DOHH2 (cell line): ENCODE measurements at regions not wholly inside any gene's neighbourhood (a gene's known extent, or its start where the extent isn't known, plus 50 kb on each side); places are given as distances from the start of the nearest gene placed in this dataset.

Source experiments
- H3F3A ChIP-seq: fragments of 200-600 bp; sonication (generic), shearing (Covaris generic); 2 replicates; pipeline ENCODE4 v1.6.0; 2016; ENCODE audit warnings: antibody characterized with exemption, mild to moderate bottlenecking; ENCODE audit not compliant: control insufficient read depth, insufficient read depth
- H3K27ac ChIP-seq: fragments of 200-600 bp; sonication (generic); 2 replicates; pipeline ENCODE4 v1.5.1; 2014; ENCODE audit warnings: low read depth, mild to moderate bottlenecking, low read length, moderate library complexity
- H3K27me3 ChIP-seq: fragments of 200-600 bp; sonication (generic); 2 replicates; pipeline ENCODE4 v1.6.1; 2014; ENCODE audit warnings: mild to moderate bottlenecking, low read length, mixed read lengths; ENCODE audit not compliant: control insufficient read depth
- H3K36me3 ChIP-seq: fragments of 200-600 bp; sonication (generic); 2 replicates; pipeline ENCODE4 v1.6.1; 2014; ENCODE audit warnings: mild to moderate bottlenecking, low read length, moderate library complexity, mixed read lengths; ENCODE audit not compliant: control insufficient read depth
- H3K4me1 ChIP-seq: fragments of 200-600 bp; sonication (generic); 2 replicates; pipeline ENCODE4 v1.6.1; 2014; ENCODE audit warnings: mild to moderate bottlenecking, low read length, mixed read lengths; ENCODE audit not compliant: control insufficient read depth
- H3K4me2 ChIP-seq: fragments of 200-600 bp; sonication (generic); 2 replicates; pipeline ENCODE4 v1.6.0; 2014; ENCODE audit warnings: mild to moderate bottlenecking, low read length, moderate library complexity
- H3K4me3 ChIP-seq: fragments of 200-600 bp; sonication (generic); 2 replicates; pipeline ENCODE4 v1.5.1; 2014; ENCODE audit warnings: mild to moderate bottlenecking, low read length, mixed read lengths
- H3K79me2 ChIP-seq: fragments of 200-600 bp; sonication (generic); 2 replicates; pipeline ENCODE4 v1.6.1; 2014; ENCODE audit warnings: mild to moderate bottlenecking, low read length, mixed read lengths; ENCODE audit not compliant: control insufficient read depth
- H3K9me2 ChIP-seq: fragments of 200-600 bp; sonication (generic); replicated peaks from 2 replicates; pipeline ENCODE4 v1.6.1; 2014; ENCODE audit warnings: mild to moderate bottlenecking, low read length, mixed read lengths; ENCODE audit not compliant: control insufficient read depth
- H3K9me3 ChIP-seq: fragments of 200-600 bp; sonication (generic); 2 replicates; pipeline ENCODE4 v1.6.1; 2014; ENCODE audit warnings: antibody characterized with exemption, low read length, mixed read lengths; ENCODE audit not compliant: control insufficient read depth, insufficient read depth
- H4K20me1 ChIP-seq: fragments of 200-600 bp; sonication (generic); 2 replicates; pipeline ENCODE4 v1.6.0; 2014; ENCODE audit warnings: low read depth, mild to moderate bottlenecking, antibody characterized with exemption, low read length, moderate library complexity; ENCODE audit not compliant: control insufficient read depth, insufficient read depth
- CTCF ChIP-seq: fragments of 200-600 bp; sonication (generic); IDR thresholded peaks from one replicate; pipeline ENCODE4 v1.5.1; 2014; ENCODE audit warnings: antibody characterized with exemption, mild to moderate bottlenecking, low read depth, low read length; ENCODE audit not compliant: poor library complexity, severe bottlenecking
- EZH2phosphoT487 ChIP-seq: fragments of 200-600 bp; sonication (generic); IDR thresholded peaks from 2 replicates; pipeline ENCODE4 v1.6.1; 2017; ENCODE audit warnings: borderline replicate concordance, mild to moderate bottlenecking, antibody characterized with exemption, low read length, moderate library complexity, mixed read lengths

GRCh38 chr14:84125676-84126075 lies 1404.3 kb upstream of the FLRT2 start:
- Histone ChIP-seq H3K27ac (no peak overlapping the region), H3K4me2 (no peak overlapping the region), H4K20me1 (no peaks in the 10 kb centered on the region), H3K9me3 (no peaks in the 10 kb centered on the region), H3K4me3 (no peak overlapping the region), H3K9me2 (no peaks in the 10 kb centered on the region), H3K4me1 (no peaks in the 10 kb centered on the region), H3K36me3 (no peaks in the 10 kb centered on the region), H3K79me2 (no peaks in the 10 kb centered on the region), H3F3A (no peaks in the 10 kb centered on the region), H3K27me3 (no peaks in the 10 kb centered on the region)
- TF ChIP-seq CTCF, result no peak
- TF ChIP-seq EZH2phosphoT487, result no peak

GRCh38 chr14:84127495-84127894 lies 1402.4 kb upstream of the FLRT2 start:
- no peaks in the 10 kb centered on the region for H3K79me2 ChIP-seq
- no peaks in the 10 kb centered on the region for H3K4me1 ChIP-seq
- no peak overlapping the region for H3K4me2 ChIP-seq
- no peaks in the 10 kb centered on the region for H3F3A ChIP-seq
- TF ChIP-seq CTCF, result no peak
- H3K9me2 ChIP-seq, result no peaks in the 10 kb centered on the region
- no peaks in the 10 kb centered on the region for H4K20me1 ChIP-seq
- no peaks in the 10 kb centered on the region for H3K36me3 ChIP-seq
- no peaks in the 10 kb centered on the region for H3K9me3 ChIP-seq
- no peaks in the 10 kb centered on the region for H3K27me3 ChIP-seq
- H3K4me3 ChIP-seq, result no peak overlapping the region
- no peak overlapping the region for H3K27ac ChIP-seq

GRCh38 chr14:84128050-84128449 lies 1401.9 kb upstream of the FLRT2 start:
- no peak overlapping the region for H3K4me2 ChIP-seq
- H3K27ac ChIP-seq, result no peak overlapping the region
- H3K4me1 ChIP-seq, result no peaks in the 10 kb centered on the region
- no peaks in the 10 kb centered on the region for H3K27me3 ChIP-seq
- no peaks in the 10 kb centered on the region for H4K20me1 ChIP-seq
- H3K4me3 ChIP-seq, result no peak overlapping the region
- no peak for TF ChIP-seq EZH2phosphoT487
- no peak for TF ChIP-seq CTCF
- no peaks in the 10 kb centered on the region for H3F3A ChIP-seq
- H3K36me3 ChIP-seq, result no peaks in the 10 kb centered on the region
- no peaks in the 10 kb centered on the region for H3K79me2 ChIP-seq
- no peaks in the 10 kb centered on the region for H3K9me2 ChIP-seq
- no peaks in the 10 kb centered on the region for H3K9me3 ChIP-seq

- Histone ChIP-seq H3K27me3 (no peaks in the 10 kb centered on the region), H4K20me1 (no peaks in the 10 kb centered on the region), H3F3A (no peaks in the 10 kb centered on the region), H3K4me1 (no peaks in the 10 kb centered on the region), H3K9me3 (no peaks in the 10 kb centered on the region), H3K4me3 (no peak overlapping the region), H3K4me2 (no peak overlapping the region), H3K79me2 (no peaks in the 10 kb centered on the region), H3K9me2 (no peaks in the 10 kb centered on the region), H3K36me3 (no peaks in the 10 kb centered on the region), H3K27ac (no peak overlapping the region)
- TF ChIP-seq CTCF (no peak), EZH2phosphoT487 (no peak)
Observed at GRCh38 chr14:84129007-84129406, 1400.9 kb upstream of the FLRT2 start.
